NCI-H2029 treated with DMSO at 0.1 percent for 48 hours (cell line): ENCODE measurements at regions not wholly inside any gene's neighbourhood (a gene's known extent, or its start where the extent isn't known, plus 50 kb on each side); places are given as distances from the start of the nearest gene placed in this dataset.
"Not testable (repeated sequence)": the region's sequence is repeated elsewhere in the genome, so short reads cannot be mapped to it uniquely, and the experiment has no call there.

ENCODE experiments used
- DNase-seq: peaks from one replicate; lab custom pipeline; 2025; lab: John Stamatoyannopoulos, UW

- DNase-seq, result no peak
Measured at GRCh38 chr18:39366656-39367055, 1801.1 kb upstream of the CELF4 start.

- no peak for DNase-seq
Measured at GRCh38 chr18:39365836-39366485, 1800.4 kb upstream of the CELF4 start.

GRCh38 chr18:39360072-39360471 is 1794.5 kb upstream of the CELF4 start:
- no peak for DNase-seq

- no peak for DNase-seq
Measured at GRCh38 chr18:39359636-39360035, 1794.0 kb upstream of the CELF4 start.

- no peak for DNase-seq
Measured at GRCh38 chr18:39350945-39351344, 1785.3 kb upstream of the CELF4 start.

- no peak for DNase-seq
Measured at GRCh38 chr18:39349801-39350200, 1784.2 kb upstream of the CELF4 start.

GRCh38 chr18:39348757-39349156 is 1783.2 kb upstream of the CELF4 start:
- no peak for DNase-seq

GRCh38 chr18:39347701-39348100 is 1782.1 kb upstream of the CELF4 start:
- DNase-seq, result no peak

- DNase-seq, result no peak
Measured at GRCh38 chr18:39346916-39347315, 1781.3 kb upstream of the CELF4 start.

GRCh38 chr18:39345321-39345720 is 1779.7 kb upstream of the CELF4 start:
- no peak for DNase-seq

- no peak for DNase-seq
Measured at GRCh38 chr18:39344487-39344886, 1778.9 kb upstream of the CELF4 start.

GRCh38 chr18:39341129-39341528 is 1775.5 kb upstream of the CELF4 start:
- peak; percentile 95 for DNase-seq

GRCh38 chr18:39340418-39340817 is 1774.8 kb upstream of the CELF4 start:
- no peak for DNase-seq

- DNase-seq, result no peak
Measured at GRCh38 chr18:39329496-39330275, 1764.1 kb upstream of the CELF4 start.

- no peak for DNase-seq
Measured at GRCh38 chr18:39326772-39327171, 1761.2 kb upstream of the CELF4 start.

GRCh38 chr18:39325973-39326372 is 1760.4 kb upstream of the CELF4 start:
- no peak for DNase-seq

- no peak for DNase-seq
Measured at GRCh38 chr18:39319141-39319540, 1753.5 kb upstream of the CELF4 start.

- no peak for DNase-seq
Measured at GRCh38 chr18:39318462-39318861, 1752.9 kb upstream of the CELF4 start.

- no peak for DNase-seq
Measured at GRCh38 chr18:39318008-39318407, 1752.4 kb upstream of the CELF4 start.

GRCh38 chr18:39314595-39314994 is 1749.0 kb upstream of the CELF4 start:
- DNase-seq, result no peak

- DNase-seq, result peak; percentile 39
Measured at GRCh38 chr18:39313992-39314391, 1748.4 kb upstream of the CELF4 start.

GRCh38 chr18:39311111-39311712 is 1745.6 kb upstream of the CELF4 start:
- no peak for DNase-seq

GRCh38 chr18:39308931-39309521 is 1743.4 kb upstream of the CELF4 start:
- not testable (repeated sequence) for DNase-seq
